WI38 (cell line): ENCODE measurements at regions not wholly inside any gene's neighbourhood (a gene's known extent, or its start where the extent isn't known, plus 50 kb on each side); places are given as distances from the start of the nearest gene placed in this dataset.

Experiments
- H3K4me3 ChIP-seq: 2 replicates; pipeline ENCODE4 v1.5.1; 2011; ENCODE audit warnings: low read depth, mild to moderate bottlenecking, control low read depth, low read length
- CTCF ChIP-seq: IDR thresholded peaks from 2 replicates; pipeline ENCODE4 v1.5.1; 2012; ENCODE audit warnings: low read depth, mild to moderate bottlenecking, control low read depth, low read length

DNA sequence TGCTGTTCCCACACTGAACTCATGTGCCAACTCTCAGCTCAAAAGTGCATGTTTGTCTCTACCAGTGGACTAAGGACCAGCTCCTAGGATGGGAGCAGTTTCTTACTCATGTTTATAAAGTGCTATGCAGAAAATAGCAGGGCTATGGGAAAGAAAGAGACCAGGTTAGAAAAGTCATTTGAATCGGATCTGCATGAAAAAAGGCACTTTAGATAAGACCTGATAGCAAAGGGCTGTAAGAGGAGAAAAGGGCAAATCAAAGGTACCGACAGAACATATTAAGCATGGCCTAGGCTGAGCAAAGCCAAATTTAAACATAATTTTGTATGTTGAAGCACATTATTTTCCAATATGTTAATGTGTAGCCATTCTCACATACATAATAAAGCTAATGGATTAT is 362.3 kb upstream of the ZFP42 start:
- no peak overlapping the region for H3K4me3 ChIP-seq
- TF ChIP-seq CTCF = no peak

- TF ChIP-seq CTCF = no peak
- no peak overlapping the region for H3K4me3 ChIP-seq
These were observed 338.6 kb upstream of the ZFP42 start for GRCh38 chr4:187656959-187657358.

GRCh38 chr4:187663076-187663475 is 332.5 kb upstream of the ZFP42 start:
- TF ChIP-seq CTCF = no peak
- no peak overlapping the region for H3K4me3 ChIP-seq

GRCh38 chr4:187664011-187664410 is 331.6 kb upstream of the ZFP42 start:
- no peak overlapping the region for H3K4me3 ChIP-seq
- TF ChIP-seq CTCF = no peak

DNA sequence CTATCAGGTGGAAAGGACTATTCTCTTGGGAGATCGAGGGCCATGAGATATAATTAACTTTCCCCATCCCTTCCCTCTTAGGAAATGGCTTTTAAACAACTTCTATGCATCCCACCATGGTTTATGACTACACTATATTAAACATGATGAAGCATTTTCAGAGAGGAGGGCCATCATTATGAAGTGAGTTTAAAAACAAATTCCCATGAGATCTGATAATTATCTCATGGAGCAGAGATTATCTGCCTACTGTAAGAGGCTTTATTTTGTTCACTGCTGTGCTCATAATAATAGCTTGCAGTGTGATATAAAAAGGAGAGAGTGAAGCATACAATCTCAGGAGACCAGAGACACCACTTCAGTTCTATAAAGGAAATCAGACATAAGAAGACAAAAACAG is 330.5 kb upstream of the ZFP42 start:
- TF ChIP-seq CTCF = no peak
- no peak overlapping the region for H3K4me3 ChIP-seq

GRCh38 chr4:187666034-187666433 is 329.5 kb upstream of the ZFP42 start:
- TF ChIP-seq CTCF = no peak
- H3K4me3 ChIP-seq = no peak overlapping the region

GRCh38 chr4:187666697-187667494 is 328.7 kb upstream of the ZFP42 start:
- H3K4me3 ChIP-seq = no peak overlapping the region
- TF ChIP-seq CTCF = no peak
